ENCODE measurements at regions not wholly inside any gene's neighbourhood (a gene's known extent, or its start where the extent isn't known, plus 50 kb on each side); places are given as distances from the start of the nearest gene placed in this dataset.

GRCh38 chr4:8737601-8738279 is 133.9 kb downstream of the HMX1 start:
- no peaks in the 10 kb centered on the region for H3K4me1 Mint-ChIP-seq

GRCh38 chr4:8737075-8737474 is 134.6 kb downstream of the HMX1 start:
- H3K9me3 Mint-ChIP-seq = peaks cover 3% of the 10 kb centered on the region
- H3K27me3 Mint-ChIP-seq = no peaks in the 10 kb centered on the region
- no peak overlapping the region for H3K4me3 Mint-ChIP-seq
- H3K27ac Mint-ChIP-seq = no peak overlapping the region
- no peak for DNase-seq
- H3K4me1 Mint-ChIP-seq = no peaks in the 10 kb centered on the region
- no peaks in the 10 kb centered on the region for H3K36me3 Mint-ChIP-seq

More at GRCh38 chr4:8737601-8738279, 133.9 kb downstream of the HMX1 start:
- Mint-ChIP-seq H3K27ac (no peak overlapping the region), H3K27me3 (no peaks in the 10 kb centered on the region), H3K36me3 (no peaks in the 10 kb centered on the region), H3K4me3 (no peak overlapping the region), H3K9me3 (peaks cover 3% of the 10 kb centered on the region)
- no peak for DNase-seq

- Mint-ChIP-seq H3K36me3 (no peaks in the 10 kb centered on the region), H3K9me3 (peaks cover 3% of the 10 kb centered on the region), H3K27ac (no peak overlapping the region), H3K27me3 (no peaks in the 10 kb centered on the region), H3K4me1 (no peaks in the 10 kb centered on the region), H3K4me3 (no peak overlapping the region)
- DNase-seq = no peak
Observed at GRCh38 chr4:8736090-8736825, 135.4 kb downstream of the HMX1 start.

- peaks cover 3% of the 10 kb centered on the region for H3K9me3 Mint-ChIP-seq
- H3K4me3 Mint-ChIP-seq = no peak overlapping the region
- DNase-seq = no peak
Observed at GRCh38 chr4:8735236-8736089, 136.2 kb downstream of the HMX1 start.

GRCh38 chr4:8732681-8733243 is 138.9 kb downstream of the HMX1 start:
- H3K36me3 Mint-ChIP-seq = no peaks in the 10 kb centered on the region
- H3K27ac Mint-ChIP-seq = no peak overlapping the region
- H3K9me3 Mint-ChIP-seq = peaks cover 3% of the 10 kb centered on the region
- H3K4me3 Mint-ChIP-seq = no peak overlapping the region
- DNase-seq = no peak
- no peaks in the 10 kb centered on the region for H3K4me1 Mint-ChIP-seq
- H3K27me3 Mint-ChIP-seq = no peaks in the 10 kb centered on the region

More at GRCh38 chr4:8735236-8736089, 136.2 kb downstream of the HMX1 start:
- H3K4me1 Mint-ChIP-seq = no peaks in the 10 kb centered on the region
- H3K27me3 Mint-ChIP-seq = no peaks in the 10 kb centered on the region
- no peak overlapping the region for H3K27ac Mint-ChIP-seq
- no peaks in the 10 kb centered on the region for H3K36me3 Mint-ChIP-seq

- H3K9me3 Mint-ChIP-seq = peaks cover 3% of the 10 kb centered on the region
- no peaks in the 10 kb centered on the region for H3K27me3 Mint-ChIP-seq
- H3K27ac Mint-ChIP-seq = no peak overlapping the region
- no peaks in the 10 kb centered on the region for H3K4me1 Mint-ChIP-seq
- DNase-seq = no peak
- H3K36me3 Mint-ChIP-seq = no peaks in the 10 kb centered on the region
- no peak overlapping the region for H3K4me3 Mint-ChIP-seq
Observed at GRCh38 chr4:8732092-8732491, 139.5 kb downstream of the CPZ start.

- no peaks in the 10 kb centered on the region for H3K4me1 Mint-ChIP-seq
- DNase-seq = no peak
Observed at GRCh38 chr4:8731364-8731763, 138.8 kb downstream of the CPZ start.

GRCh38 chr4:8730681-8731080 is 138.1 kb downstream of the CPZ start:
- no peaks in the 10 kb centered on the region for H3K27me3 Mint-ChIP-seq
- no peaks in the 10 kb centered on the region for H3K36me3 Mint-ChIP-seq
- H3K27ac Mint-ChIP-seq = no peak overlapping the region
- no peaks in the 10 kb centered on the region for H3K4me1 Mint-ChIP-seq
- H3K9me3 Mint-ChIP-seq = peaks cover 3% of the 10 kb centered on the region
- H3K4me3 Mint-ChIP-seq = no peak overlapping the region
- DNase-seq = no peak

More at GRCh38 chr4:8731364-8731763, 138.8 kb downstream of the CPZ start:
- H3K27ac Mint-ChIP-seq = no peak overlapping the region
- no peak overlapping the region for H3K4me3 Mint-ChIP-seq
- peaks cover 3% of the 10 kb centered on the region for H3K9me3 Mint-ChIP-seq
- H3K36me3 Mint-ChIP-seq = no peaks in the 10 kb centered on the region
- no peaks in the 10 kb centered on the region for H3K27me3 Mint-ChIP-seq

GRCh38 chr4:8730159-8730558 is 137.6 kb downstream of the CPZ start:
- Mint-ChIP-seq H3K9me3 (peaks cover 3% of the 10 kb centered on the region), H3K4me1 (no peaks in the 10 kb centered on the region), H3K27me3 (no peaks in the 10 kb centered on the region), H3K36me3 (no peaks in the 10 kb centered on the region), H3K4me3 (no peak overlapping the region), H3K27ac (no peak overlapping the region)
- no peak for DNase-seq

- H3K4me3 Mint-ChIP-seq = no peak overlapping the region
- peaks cover 3% of the 10 kb centered on the region for H3K9me3 Mint-ChIP-seq
- peaks cover 4% of the 10 kb centered on the region for H3K27me3 Mint-ChIP-seq
- DNase-seq = no peak
- H3K4me1 Mint-ChIP-seq = no peaks in the 10 kb centered on the region
- no peaks in the 10 kb centered on the region for H3K36me3 Mint-ChIP-seq
- H3K27ac Mint-ChIP-seq = no peak overlapping the region
Observed at GRCh38 chr4:8729408-8730149, 137.0 kb downstream of the CPZ start.

GRCh38 chr4:8728536-8729407 is 136.2 kb downstream of the CPZ start:
- H3K9me3 Mint-ChIP-seq = no peaks in the 10 kb centered on the region
- H3K4me1 Mint-ChIP-seq = no peaks in the 10 kb centered on the region
- no peak overlapping the region for H3K4me3 Mint-ChIP-seq
- no peak for DNase-seq
- H3K27me3 Mint-ChIP-seq = peaks cover 8% of the 10 kb centered on the region
- H3K36me3 Mint-ChIP-seq = no peaks in the 10 kb centered on the region
- no peak overlapping the region for H3K27ac Mint-ChIP-seq

GRCh38 chr4:8727546-8728510 is 135.3 kb downstream of the CPZ start:
- Mint-ChIP-seq H3K36me3 (no peaks in the 10 kb centered on the region), H3K4me3 (no peak overlapping the region), H3K27ac (no peak overlapping the region), H3K9me3 (no peaks in the 10 kb centered on the region), H3K27me3 (peaks cover 8% of the 10 kb centered on the region), H3K4me1 (no peaks in the 10 kb centered on the region)
- DNase-seq = no peak

GRCh38 chr4:8727131-8727530 is 134.6 kb downstream of the CPZ start:
- no peak for DNase-seq

More at GRCh38 chr4:8727131-8727530, 134.6 kb downstream of the CPZ start:
- Mint-ChIP-seq H3K27me3 (peaks cover 8% of the 10 kb centered on the region), H3K36me3 (no peaks in the 10 kb centered on the region), H3K4me1 (no peaks in the 10 kb centered on the region), H3K9me3 (no peaks in the 10 kb centered on the region), H3K27ac (no peak overlapping the region), H3K4me3 (no peak overlapping the region)

All from activated naive CD8-positive, alpha-beta T cell treated with anti-CD3 and anti-CD28 coated beads for 36 hours (primary cell).